PC-3 (cell line): ENCODE measurements at regions not wholly inside any gene's neighbourhood (a gene's known extent, or its start where the extent isn't known, plus 50 kb on each side); places are given as distances from the start of the nearest gene placed in this dataset.

Experiments
- ATAC-seq: fragments of 200-7000 bp; cut with Tn5 transposase; 2 replicates; pipeline ENCODE4 v1.9.1; 2020; ENCODE audit warnings: mild to moderate bottlenecking, moderate library complexity
- BruUV-seq: library from RNA; stranded (reverse); fragments of 400-500 nt; replicated peaks from 2 replicates; lab custom pipeline; 2021; lab: Mats Ljungman, UMichigan
- CTCF ChIA-PET: fragments of 300-600 bp; sonication (Branson Sonifier 250); formaldehyde crosslinking; loops from one replicate; lab custom pipeline; 2022; ENCODE audit warnings: antibody characterized with exemption; lab: Charles Lee
- POLR2A ChIA-PET: fragments of 300-600 bp; sonication (Branson Sonifier 250); formaldehyde crosslinking; loops from one replicate; lab custom pipeline; 2022; ENCODE audit warnings: antibody characterized with exemption; ENCODE audit not compliant: unreplicated experiment; lab: Charles Lee
- DNase-seq: peaks from one replicate; pipeline ENCODE4 v3.0.0-alpha.2; 2015
- H2AFZ ChIP-seq: fragments of 300-600 bp; sonication (generic); 2 replicates; pipeline ENCODE4 v1.6.0; 2016; ENCODE audit warnings: antibody characterized with exemption, low read length
- H3F3A ChIP-seq: fragments of 300-600 bp; sonication (generic); one replicate; pipeline ENCODE4 v1.6.0; 2017; ENCODE audit warnings: antibody characterized with exemption, low read length, control low read depth, mild to moderate bottlenecking; ENCODE audit not compliant: unreplicated experiment
- H3K27ac ChIP-seq: fragments of 300-600 bp; sonication (generic); 2 replicates; pipeline ENCODE4 v1.5.1; 2016; ENCODE audit warnings: mild to moderate bottlenecking, low read length
- H3K27me3 ChIP-seq: fragments of 300-600 bp; sonication (generic); 2 replicates; pipeline ENCODE4 v1.6.1; 2016; ENCODE audit warnings: low read length, mixed read lengths
- H3K36me3 ChIP-seq: fragments of 300-600 bp; sonication (generic); 2 replicates; pipeline ENCODE4 v1.6.1; 2016; ENCODE audit warnings: low read depth, mixed run types, low read length, mixed read lengths
- H3K4me1 ChIP-seq: fragments of 300-600 bp; sonication (generic); 2 replicates; pipeline ENCODE4 v1.5.1; 2016; ENCODE audit warnings: low read length; ENCODE audit not compliant: insufficient read depth
- H3K4me2 ChIP-seq: fragments of 300-600 bp; sonication (generic); 2 replicates; pipeline ENCODE4 v1.6.0; 2016; ENCODE audit warnings: low read length
- H3K4me3 ChIP-seq: fragments of 300-600 bp; sonication (generic); 2 replicates; pipeline ENCODE4 v1.5.1; 2016; ENCODE audit warnings: mild to moderate bottlenecking, low read length, mixed read lengths
- H3K79me2 ChIP-seq: fragments of 300-600 bp; sonication (generic); 2 replicates; pipeline ENCODE4 v1.6.1; 2017; ENCODE audit warnings: low read length, mixed read lengths
- H3K9ac ChIP-seq: fragments of 300-600 bp; sonication (generic); 2 replicates; pipeline ENCODE4 v1.6.0; 2016; ENCODE audit warnings: mild to moderate bottlenecking, low read length
- H3K9me2 ChIP-seq: fragments of 300-600 bp; sonication (generic); replicated peaks from 2 replicates; pipeline ENCODE4 v1.6.1; 2016; ENCODE audit warnings: mixed run types, low read length, mixed read lengths
- H3K9me3 ChIP-seq: fragments of 300-600 bp; sonication (generic); 2 replicates; pipeline ENCODE4 v1.6.1; 2016; ENCODE audit warnings: low read length, mixed read lengths
- H4K20me1 ChIP-seq: fragments of 300-600 bp; sonication (generic); 2 replicates; pipeline ENCODE4 v1.6.1; 2016; ENCODE audit warnings: low read length, mixed read lengths
- EZH2 ChIP-seq: fragments of 300-600 bp; sonication (generic); IDR thresholded peaks from one replicate; pipeline ENCODE4 v1.6.1; 2017; ENCODE audit warnings: antibody characterized with exemption, mild to moderate bottlenecking, low read length; ENCODE audit not compliant: unreplicated experiment
- EZH2phosphoT487 ChIP-seq: fragments of 300-600 bp; sonication (generic); IDR thresholded peaks from 2 replicates; pipeline ENCODE4 v1.6.1; 2018; ENCODE audit warnings: mild to moderate bottlenecking, antibody characterized with exemption, low read length, borderline replicate concordance
- intact Hi-C: fragments of 100-400 bp; cut with micrococcal nuclease; formaldehyde crosslinking; loops from 2 replicates; pipeline ENCODE4 v1.9.0; 2023
- TF ChIP-seq, protein P1 (sequence below): fragments of 300-600 bp; sonication (generic); conservative IDR thresholded peaks from 2 replicates; pipeline ENCODE4 v1.5.1; 2017; ENCODE audit warnings: antibody characterized with exemption, low read depth, mild to moderate bottlenecking, low read length

GRCh38 chr2:8021921-8022320 is 659.9 kb upstream of the ID2 start:
- no peak for ATAC-seq
- Histone ChIP-seq H4K20me1 (no peaks in the 10 kb centered on the region), H3K79me2 (no peaks in the 10 kb centered on the region), H3K4me1 (no peaks in the 10 kb centered on the region), H3F3A (no peaks in the 10 kb centered on the region), H2AFZ (no peak overlapping the region), H3K36me3 (no peaks in the 10 kb centered on the region), H3K4me2 (no peak overlapping the region), H3K27me3 (no peaks in the 10 kb centered on the region), H3K9me3 (no peaks in the 10 kb centered on the region), H3K9ac (no peak overlapping the region), H3K9me2 (no peaks in the 10 kb centered on the region), H3K4me3 (no peak overlapping the region), H3K27ac (no peak overlapping the region)
- BruUV-seq: no TSS peak
- no peak for DNase-seq
- no peak for TF ChIP-seq EZH2
- TF ChIP-seq, protein P1, sequence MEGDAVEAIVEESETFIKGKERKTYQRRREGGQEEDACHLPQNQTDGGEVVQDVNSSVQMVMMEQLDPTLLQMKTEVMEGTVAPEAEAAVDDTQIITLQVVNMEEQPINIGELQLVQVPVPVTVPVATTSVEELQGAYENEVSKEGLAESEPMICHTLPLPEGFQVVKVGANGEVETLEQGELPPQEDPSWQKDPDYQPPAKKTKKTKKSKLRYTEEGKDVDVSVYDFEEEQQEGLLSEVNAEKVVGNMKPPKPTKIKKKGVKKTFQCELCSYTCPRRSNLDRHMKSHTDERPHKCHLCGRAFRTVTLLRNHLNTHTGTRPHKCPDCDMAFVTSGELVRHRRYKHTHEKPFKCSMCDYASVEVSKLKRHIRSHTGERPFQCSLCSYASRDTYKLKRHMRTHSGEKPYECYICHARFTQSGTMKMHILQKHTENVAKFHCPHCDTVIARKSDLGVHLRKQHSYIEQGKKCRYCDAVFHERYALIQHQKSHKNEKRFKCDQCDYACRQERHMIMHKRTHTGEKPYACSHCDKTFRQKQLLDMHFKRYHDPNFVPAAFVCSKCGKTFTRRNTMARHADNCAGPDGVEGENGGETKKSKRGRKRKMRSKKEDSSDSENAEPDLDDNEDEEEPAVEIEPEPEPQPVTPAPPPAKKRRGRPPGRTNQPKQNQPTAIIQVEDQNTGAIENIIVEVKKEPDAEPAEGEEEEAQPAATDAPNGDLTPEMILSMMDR: no peak
- TF ChIP-seq EZH2phosphoT487: no peak
- ChIA-PET POLR2A (no interaction called here), CTCF (no interaction called here)
- intact Hi-C loops: no loop called here

DNA sequence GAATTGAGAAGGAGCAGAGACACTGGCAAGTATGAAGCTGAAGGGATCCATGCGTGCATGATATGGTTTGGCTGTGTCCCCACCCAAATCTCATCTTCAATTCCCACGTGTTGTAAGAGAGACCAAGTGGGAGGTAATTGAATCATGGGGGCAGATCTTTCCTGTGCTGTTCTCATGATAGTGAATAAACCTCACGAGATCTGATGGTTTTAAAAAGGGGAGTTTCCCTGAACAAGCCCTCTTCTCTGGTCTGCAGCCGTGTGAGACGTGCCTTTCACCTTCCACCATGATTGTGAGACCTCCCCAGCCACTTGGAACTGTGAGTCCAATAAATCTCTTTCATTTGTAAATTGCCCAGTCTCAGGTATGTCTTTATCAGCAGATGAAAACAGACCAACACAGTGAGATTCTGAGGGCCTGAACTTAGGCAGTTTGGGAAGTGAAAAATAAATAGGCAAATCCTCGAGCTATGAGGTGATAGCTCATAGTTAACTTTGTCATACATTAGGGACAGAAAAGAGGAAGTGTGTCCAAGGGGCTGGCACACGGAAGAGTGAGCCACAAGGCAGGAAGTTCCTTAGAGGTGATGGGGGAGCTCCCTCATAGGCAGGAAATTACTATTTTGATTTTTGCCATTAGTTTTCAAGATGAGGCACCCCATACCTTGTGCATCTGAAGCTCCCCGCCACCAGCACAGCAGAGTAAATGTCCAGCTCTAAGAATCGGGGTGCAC is 658.8 kb upstream of the ID2 start:
- Histone ChIP-seq H3K4me3 (no peak overlapping the region), H3K27ac (no peak overlapping the region), H3K9me2 (no peaks in the 10 kb centered on the region), H4K20me1 (no peaks in the 10 kb centered on the region), H3K4me2 (no peak overlapping the region), H3K4me1 (no peaks in the 10 kb centered on the region), H3K79me2 (no peaks in the 10 kb centered on the region), H3K9me3 (no peaks in the 10 kb centered on the region), H3F3A (no peaks in the 10 kb centered on the region), H2AFZ (no peak overlapping the region), H3K36me3 (no peaks in the 10 kb centered on the region), H3K9ac (no peak overlapping the region), H3K27me3 (no peaks in the 10 kb centered on the region)
- DNase-seq: no peak
- TF ChIP-seq, protein P1: no peak
- no peak for TF ChIP-seq EZH2phosphoT487
- no peak for TF ChIP-seq EZH2
- CTCF ChIA-PET: no interaction called here
- no peak for ATAC-seq
- POLR2A ChIA-PET: no interaction called here
- intact Hi-C loops: no loop called here
- BruUV-seq: no TSS peak

DNA sequence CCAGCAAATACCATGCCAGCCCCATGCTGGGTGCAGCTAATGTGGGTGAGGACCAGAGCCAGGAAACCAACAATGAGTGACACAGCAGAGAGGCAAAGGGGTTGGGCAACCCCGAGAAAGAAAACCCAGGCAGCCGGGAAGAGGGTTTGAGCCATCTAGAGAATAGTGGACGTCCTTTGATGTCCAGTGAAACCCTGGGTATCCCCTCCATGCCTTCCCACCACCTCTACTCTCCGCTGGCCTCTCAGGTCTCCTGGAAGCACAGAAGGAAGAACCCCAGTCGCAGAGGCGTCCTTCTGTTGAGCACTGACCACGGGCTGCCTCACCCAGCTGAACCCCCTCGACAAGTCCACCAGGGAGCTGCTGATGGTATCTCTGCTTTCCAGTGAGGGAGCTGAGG is 657.4 kb upstream of the ID2 start:
- Histone ChIP-seq H3K79me2 (no peaks in the 10 kb centered on the region), H2AFZ (no peak overlapping the region), H3K9me2 (no peaks in the 10 kb centered on the region), H4K20me1 (no peaks in the 10 kb centered on the region), H3F3A (no peaks in the 10 kb centered on the region), H3K9me3 (no peaks in the 10 kb centered on the region), H3K4me2 (no peak overlapping the region), H3K27me3 (no peaks in the 10 kb centered on the region), H3K4me3 (no peak overlapping the region), H3K9ac (no peak overlapping the region), H3K36me3 (no peaks in the 10 kb centered on the region), H3K27ac (no peak overlapping the region), H3K4me1 (no peaks in the 10 kb centered on the region)
- ATAC-seq (no peak), DNase-seq (no peak)
- CTCF ChIA-PET: no interaction called here
- BruUV-seq: no TSS peak
- POLR2A ChIA-PET: no interaction called here
- TF ChIP-seq EZH2: no peak
- TF ChIP-seq, protein P1: no peak
- intact Hi-C loops: no loop called here
